Tibial artery (tissue), 4 donors: ENCODE measurements at regions not wholly inside any gene's neighbourhood (a gene's known extent, or its start where the extent isn't known, plus 50 kb on each side); places are given as distances from the start of the nearest gene placed in this dataset.

Source experiments
- DNase-seq, 2 donors: peaks; one replicate each; pipeline ENCODE4 v3.0.0-alpha.2; 2019
- H3K27ac ChIP-seq, 2 donors: fragments of 200-600 bp; sonication (generic) in 1 of 2; 1 replicate in 1 of 2; 2 replicates in 1 of 2; pipeline ENCODE4 v1.5.1; 2018 to 2019; ENCODE audit warnings: mild to moderate bottlenecking in 1 of 2
- H3K27me3 ChIP-seq, 2 donors: fragments of 200-600 bp; sonication (generic) in 1 of 2; one replicate each; pipeline versions ENCODE4 v1.5.1 to v1.6.0; 2016 to 2019
- H3K36me3 ChIP-seq, 3 donors: fragments of 200-600 bp; sonication (generic) in 2 of 3; one replicate each; pipeline ENCODE4 v1.5.1; 2016 to 2019; ENCODE audit warnings: mild to moderate bottlenecking in 2 of 3
- H3K4me1 ChIP-seq, 4 donors: fragments of 200-600 bp; sonication (generic) in 2 of 4; 1 replicate in 3 of 4; 2 replicates in 1 of 4; pipeline ENCODE4 v1.5.1; 2016 to 2019
- H3K4me3 ChIP-seq, 2 donors: fragments of 200-600 bp; sonication (generic) in 1 of 2; 1 replicate in 1 of 2; 2 replicates in 1 of 2; pipeline ENCODE4 v1.5.1; 2018 to 2019; ENCODE audit warnings: mild to moderate bottlenecking in 2 of 2
- H3K9me3 ChIP-seq, 3 donors: fragments of 200-600 bp; sonication (generic) in 1 of 3; one replicate each; pipeline ENCODE4 v1.5.1; 2016 to 2019
- intact Hi-C: fragments of 100-400 bp; cut with DNase I; formaldehyde crosslinking; loops from one replicate; pipeline ENCODE4 v1.15.0; 2023; ENCODE audit warnings: low total_unique reads
- TF ChIP-seq, protein P1 (sequence below), 2 experiments: fragments of 200-600 bp in 1 of 2; fragments of 450-650 bp in 1 of 2; IDR thresholded peaks; one replicate each; pipeline ENCODE4 v1.5.1; 2017 to 2019; ENCODE audit warnings: antibody characterized with exemption in 2 of 2, mild to moderate bottlenecking in 1 of 2, moderate library complexity in 1 of 2

DNA sequence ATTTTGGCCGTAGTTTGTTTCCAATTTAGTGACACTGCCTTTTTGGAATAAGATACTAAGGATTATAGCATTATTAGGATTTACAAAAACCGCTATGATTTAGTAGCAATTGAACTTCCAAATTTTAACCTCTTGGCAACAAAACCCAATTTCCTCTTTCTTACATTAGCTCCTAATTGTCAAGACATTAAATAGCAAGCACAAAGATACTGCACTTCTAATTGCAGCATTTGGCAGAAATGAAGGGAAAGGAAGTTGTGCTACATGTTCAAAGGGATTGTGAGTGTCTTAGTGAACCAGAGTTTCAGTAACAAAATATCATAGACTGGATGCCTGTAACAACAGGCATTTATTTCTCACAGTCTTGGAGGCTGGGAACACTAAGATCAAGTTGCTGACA lies 99.9 kb downstream of the NUF2 start:
- Histone ChIP-seq H3K4me1 (no peaks in the 10 kb centered on the region), H3K4me3 (no peak overlapping the region), H3K36me3 (no peaks in the 10 kb centered on the region), H3K27ac (no peak overlapping the region), H3K27me3 (peaks cover 0 to 4% of the 10 kb centered on the region in 2 donors), H3K9me3 (no peaks in the 10 kb centered on the region)
- TF ChIP-seq, protein P1, sequence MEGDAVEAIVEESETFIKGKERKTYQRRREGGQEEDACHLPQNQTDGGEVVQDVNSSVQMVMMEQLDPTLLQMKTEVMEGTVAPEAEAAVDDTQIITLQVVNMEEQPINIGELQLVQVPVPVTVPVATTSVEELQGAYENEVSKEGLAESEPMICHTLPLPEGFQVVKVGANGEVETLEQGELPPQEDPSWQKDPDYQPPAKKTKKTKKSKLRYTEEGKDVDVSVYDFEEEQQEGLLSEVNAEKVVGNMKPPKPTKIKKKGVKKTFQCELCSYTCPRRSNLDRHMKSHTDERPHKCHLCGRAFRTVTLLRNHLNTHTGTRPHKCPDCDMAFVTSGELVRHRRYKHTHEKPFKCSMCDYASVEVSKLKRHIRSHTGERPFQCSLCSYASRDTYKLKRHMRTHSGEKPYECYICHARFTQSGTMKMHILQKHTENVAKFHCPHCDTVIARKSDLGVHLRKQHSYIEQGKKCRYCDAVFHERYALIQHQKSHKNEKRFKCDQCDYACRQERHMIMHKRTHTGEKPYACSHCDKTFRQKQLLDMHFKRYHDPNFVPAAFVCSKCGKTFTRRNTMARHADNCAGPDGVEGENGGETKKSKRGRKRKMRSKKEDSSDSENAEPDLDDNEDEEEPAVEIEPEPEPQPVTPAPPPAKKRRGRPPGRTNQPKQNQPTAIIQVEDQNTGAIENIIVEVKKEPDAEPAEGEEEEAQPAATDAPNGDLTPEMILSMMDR (IDR thresholded peaks at IDR 0.05): no peak
- DNase-seq: no peak
- intact Hi-C loops: loop anchor here (5.0 kb wide), 1 partner anchor 1871 kb away; no protein-coding TSS in a partner anchor

DNA sequence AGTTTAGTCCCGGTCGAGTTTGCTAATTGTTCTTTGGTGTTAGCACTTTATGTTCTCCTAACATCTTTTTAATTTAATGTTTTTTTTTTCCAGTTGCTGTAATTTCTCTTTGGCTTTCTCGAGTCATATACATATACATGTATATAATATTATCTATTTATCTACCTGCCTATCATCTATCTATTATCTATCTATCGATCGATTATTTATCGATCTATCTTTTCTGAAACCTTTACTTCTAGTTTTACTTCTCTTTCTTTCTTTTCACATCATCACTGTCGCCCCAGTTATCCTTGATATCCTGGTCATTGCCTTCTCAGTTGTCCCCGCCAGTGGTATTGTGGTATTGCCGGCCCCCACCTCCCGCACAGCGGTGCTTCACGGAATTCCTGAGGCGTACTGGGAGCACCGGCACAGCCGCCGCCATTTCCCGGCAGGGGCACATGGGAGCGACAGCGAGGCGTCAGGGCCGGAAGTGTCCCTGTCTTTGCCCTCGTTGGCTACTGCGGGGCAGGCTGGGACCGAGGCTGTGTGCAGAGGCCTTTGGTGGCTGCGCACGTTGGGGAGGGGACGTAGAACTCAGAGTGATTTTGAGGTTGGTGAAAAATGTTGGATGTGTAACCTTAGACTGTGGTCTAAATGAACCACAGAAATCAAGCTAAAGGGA lies 101.1 kb downstream of the NUF2 start:
- intact Hi-C loops: loop anchor here (5.0 kb wide), 1 partner anchor 1869 kb away; no protein-coding TSS in a partner anchor
- H3K4me1 ChIP-seq: no peaks in the 10 kb centered on the region
- no peaks in the 10 kb centered on the region for H3K27me3 ChIP-seq
- no peak for DNase-seq
- H3K9me3 ChIP-seq: no peaks in the 10 kb centered on the region
- no peak overlapping the region for H3K4me3 ChIP-seq
- H3K27ac ChIP-seq: no peak overlapping the region
- TF ChIP-seq, protein P1 (IDR thresholded peaks at IDR 0.05): no peak
- no peaks in the 10 kb centered on the region for H3K36me3 ChIP-seq

DNA sequence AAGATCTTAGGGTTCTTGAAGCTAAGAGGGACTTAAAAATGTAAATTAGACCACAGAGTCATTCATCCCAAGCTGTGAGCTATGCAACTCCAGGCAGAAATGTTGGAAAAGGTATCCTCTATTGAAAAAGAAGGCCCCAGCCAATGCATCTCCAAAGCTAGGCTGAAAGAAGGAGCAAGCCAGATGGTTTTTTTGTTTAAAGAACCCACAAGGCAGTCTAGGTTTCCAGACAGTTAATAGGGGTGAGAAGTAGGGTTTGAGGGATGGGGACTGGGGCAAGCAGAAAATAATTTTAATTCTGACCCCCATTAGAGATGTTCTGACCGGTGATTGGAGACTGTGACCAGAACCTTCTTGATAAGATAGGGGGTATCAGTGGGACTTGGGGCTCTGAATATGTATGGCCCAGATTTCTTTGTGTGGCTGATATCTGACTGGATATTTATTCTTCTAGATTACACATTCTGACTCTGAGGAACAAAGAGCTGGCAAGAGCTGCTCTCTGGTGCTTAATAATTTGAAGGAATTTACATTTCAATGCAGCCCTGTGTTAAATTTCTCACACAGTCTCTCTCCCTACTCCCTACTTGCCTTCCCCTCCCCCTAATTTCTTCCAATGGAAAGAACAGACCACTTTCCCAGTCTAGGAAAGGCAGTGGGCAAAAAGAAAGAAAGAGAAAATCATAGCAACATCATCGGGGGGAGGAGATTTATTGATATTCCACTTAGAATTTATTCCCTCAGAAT lies 104.9 kb downstream of the NUF2 start:
- intact Hi-C loops: no loop called here
- Histone ChIP-seq H3K27me3 (no peaks in the 10 kb centered on the region), H3K27ac (no peak overlapping the region), H3K4me1 (no peaks in the 10 kb centered on the region), H3K9me3 (no peaks in the 10 kb centered on the region), H3K4me3 (no peak overlapping the region), H3K36me3 (no peaks in the 10 kb centered on the region)
- DNase-seq: no peak
- TF ChIP-seq, protein P1 (IDR thresholded peaks at IDR 0.05): no peak

DNA sequence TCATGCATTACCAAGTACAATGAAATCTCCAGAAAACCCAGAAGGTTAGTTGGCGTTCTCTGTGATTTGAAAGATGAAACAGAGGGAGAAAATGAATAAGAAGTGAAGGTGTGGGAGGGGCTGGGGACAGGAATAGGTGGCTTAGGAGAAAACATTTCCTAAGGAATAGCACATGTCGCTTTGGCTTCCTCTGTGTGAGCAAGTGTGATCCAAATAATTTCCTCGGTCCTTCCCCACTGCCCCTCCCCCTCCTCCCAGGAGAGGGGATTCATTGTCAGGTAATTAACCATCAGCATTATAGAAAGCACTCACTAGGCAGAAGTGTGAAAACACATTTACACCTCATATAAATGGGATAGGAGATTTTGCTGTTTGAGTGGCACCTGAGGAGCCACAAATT lies 105.5 kb downstream of the NUF2 start:
- no peak for DNase-seq
- intact Hi-C loops: no loop called here
- Histone ChIP-seq H3K9me3 (peaks cover 0 to 6% (median 0%) of the 10 kb centered on the region in 3 donors), H3K27ac (no peak overlapping the region), H3K27me3 (no peaks in the 10 kb centered on the region), H3K36me3 (no peaks in the 10 kb centered on the region), H3K4me1 (no peaks in the 10 kb centered on the region), H3K4me3 (no peak overlapping the region)
- TF ChIP-seq, protein P1 (IDR thresholded peaks at IDR 0.05): no peak

DNA sequence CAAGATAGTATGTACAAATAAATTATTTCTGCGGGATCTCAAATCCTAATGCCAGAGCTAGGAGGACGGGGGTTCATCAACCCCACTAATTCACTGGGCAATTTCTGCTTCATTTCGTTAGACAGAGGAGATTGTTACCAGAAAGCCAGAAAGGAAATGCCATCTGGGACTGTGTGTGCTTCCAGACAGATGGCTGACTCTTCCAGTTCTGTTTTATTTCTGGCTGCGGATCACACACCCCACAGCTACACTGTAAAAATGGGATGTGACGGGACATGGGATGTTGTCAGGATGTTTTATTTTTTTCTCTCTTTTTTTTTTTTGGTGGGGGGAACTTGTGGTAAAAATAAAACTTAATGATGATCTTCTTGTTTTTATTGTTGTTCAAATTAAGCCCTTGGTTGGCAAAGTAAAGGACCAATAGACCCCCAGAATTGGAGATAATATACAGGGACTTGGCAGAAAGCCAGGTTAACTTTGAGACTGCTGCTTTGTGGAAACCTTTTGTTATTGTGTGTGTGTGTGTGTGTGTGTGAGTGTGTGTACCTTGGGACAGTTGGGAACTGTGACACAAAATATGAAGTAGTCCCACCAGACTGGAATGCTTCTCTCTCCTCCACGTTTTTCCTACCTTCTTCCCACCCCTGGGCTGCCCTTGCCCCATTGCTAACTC lies 114.5 kb downstream of the NUF2 start:
- Histone ChIP-seq H3K4me1 (no peaks in the 10 kb centered on the region), H3K36me3 (no peaks in the 10 kb centered on the region), H3K9me3 (peaks cover 0 to 8% (median 0%) of the 10 kb centered on the region in 3 donors), H3K27me3 (peaks cover 0 to 7% of the 10 kb centered on the region in 2 donors), H3K4me3 (no peak overlapping the region), H3K27ac (no peak overlapping the region)
- TF ChIP-seq, protein P1 (IDR thresholded peaks at IDR 0.05): no peak
- no peak for DNase-seq
- intact Hi-C loops: no loop called here
